Fibroblast of mammary gland (primary cell): ENCODE measurements at regions not wholly inside any gene's neighbourhood (a gene's known extent, or its start where the extent isn't known, plus 50 kb on each side); places are given as distances from the start of the nearest gene placed in this dataset.
A peak's percentile ranks its signal among the peaks of the same experiment; 100 is the strongest.

Source experiments
- DNase-seq: peaks from one replicate; pipeline ENCODE4 v3.0.0-alpha.2; 2010; ENCODE audit warnings: low read depth
- H3K4me3 ChIP-seq: 2 replicates; pipeline ENCODE4 v1.5.1; 2011; ENCODE audit warnings: low read depth, mild to moderate bottlenecking, low read length, moderate library complexity; ENCODE audit not compliant: control insufficient read depth
- CTCF ChIP-seq: conservative IDR thresholded peaks from 2 replicates; pipeline ENCODE4 v1.5.1; 2011; ENCODE audit warnings: low read depth, low read length, inconsistent platforms; ENCODE audit not compliant: control insufficient read depth, insufficient read depth

GRCh38 chr7:46164629-46165028 is 243.6 kb upstream of the IGFBP3 start:
- DNase-seq: no peak
- H3K4me3 ChIP-seq: no peak overlapping the region
- TF ChIP-seq CTCF: no peak

GRCh38 chr7:46163246-46163645 is 242.2 kb upstream of the IGFBP3 start:
- no peak for TF ChIP-seq CTCF
- no peak for DNase-seq
- no peak overlapping the region for H3K4me3 ChIP-seq

GRCh38 chr7:46162609-46163008 is 241.5 kb upstream of the IGFBP3 start:
- DNase-seq: peak; percentile 39
- no peak overlapping the region for H3K4me3 ChIP-seq
- TF ChIP-seq CTCF: no peak

GRCh38 chr7:46160861-46161260 is 239.8 kb upstream of the IGFBP3 start:
- no peak for DNase-seq
- no peak for TF ChIP-seq CTCF
- no peak overlapping the region for H3K4me3 ChIP-seq

- TF ChIP-seq CTCF: no peak
- no peak overlapping the region for H3K4me3 ChIP-seq
- DNase-seq: no peak
Measured at GRCh38 chr7:46157931-46158330, 236.9 kb upstream of the IGFBP3 start.

GRCh38 chr7:46157404-46157803 is 236.3 kb upstream of the IGFBP3 start:
- peak; percentile 73 for DNase-seq
- no peak overlapping the region for H3K4me3 ChIP-seq
- TF ChIP-seq CTCF: no peak

GRCh38 chr7:46156853-46157252 is 235.8 kb upstream of the IGFBP3 start:
- no peak for TF ChIP-seq CTCF
- DNase-seq: no peak
- no peak overlapping the region for H3K4me3 ChIP-seq
